Nucleus accumbens (tissue), 56 donors: ENCODE measurements at regions not wholly inside any gene's neighbourhood (a gene's known extent, or its start where the extent isn't known, plus 50 kb on each side); places are given as distances from the start of the nearest gene placed in this dataset.
A peak's percentile ranks its signal among the peaks of the same experiment; 100 is the strongest.
"Not testable (repeated sequence)": the region's sequence is repeated elsewhere in the genome, so short reads cannot be mapped to it uniquely, and the experiment has no call there.

Experiments used
- DNase-seq, 56 donors: peaks; one replicate each; lab custom pipeline; 2025; lab: John Stamatoyannopoulos, UW

- DNase-seq = no peak
These were observed 210.0 kb upstream of the AGTR2 start for GRCh38 chrX:115960440-115961084.

DNA sequence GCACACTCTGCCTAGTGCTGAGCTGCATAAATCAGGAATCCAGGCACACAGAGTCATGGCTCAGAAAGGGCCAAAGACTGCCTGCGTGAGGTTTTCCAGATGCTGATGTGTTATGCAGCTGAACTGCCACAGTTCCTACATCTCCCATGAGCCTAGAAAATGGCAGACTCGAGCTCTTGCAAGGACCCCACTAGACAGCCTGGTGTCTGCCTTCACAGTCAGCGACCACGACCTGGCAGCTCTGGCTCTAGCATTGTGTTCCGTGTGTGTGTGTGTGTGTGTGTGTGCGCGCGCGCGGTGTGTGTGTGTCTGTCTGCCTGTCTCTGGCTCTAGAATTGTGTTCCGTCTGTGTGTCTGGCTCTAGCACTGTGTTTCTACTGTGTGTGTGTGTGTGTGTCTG lies 203.6 kb upstream of the AGTR2 start:
- no peak for DNase-seq

- peak in 46 of 56 donors; percentile 3 to 81 (median 40) for DNase-seq
These were observed 201.9 kb upstream of the AGTR2 start for GRCh38 chrX:115968436-115969252.

- DNase-seq = no peak
These were observed 199.8 kb upstream of the AGTR2 start for GRCh38 chrX:115970718-115971117.

- peak in 1 of 56 donors; percentile 1 for DNase-seq
These were observed 197.8 kb upstream of the AGTR2 start for GRCh38 chrX:115972717-115973116.

- DNase-seq = no peak
These were observed 192.5 kb upstream of the AGTR2 start for GRCh38 chrX:115978068-115978467.

DNA sequence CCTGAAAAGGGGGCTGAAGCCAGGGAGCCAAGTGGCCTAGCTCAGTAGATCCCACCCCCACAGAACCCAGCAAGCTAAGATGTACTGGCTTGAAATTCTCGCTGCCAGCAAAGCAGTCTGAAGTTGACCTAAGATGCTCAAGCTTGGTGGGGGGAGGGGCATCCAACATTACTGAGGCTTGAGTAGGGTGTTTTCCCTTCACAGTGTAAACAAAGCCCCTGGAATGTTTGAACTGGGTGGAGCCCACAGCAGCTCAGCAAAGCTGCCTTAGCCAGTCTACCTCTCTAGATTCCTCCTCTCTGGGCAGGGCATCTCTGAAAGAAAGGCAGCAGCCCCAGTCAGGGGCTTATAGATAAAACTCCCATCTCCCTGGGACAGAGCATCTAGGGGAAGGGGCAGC lies 187.4 kb upstream of the AGTR2 start:
- not testable (repeated sequence) for DNase-seq

GRCh38 chrX:115987464-115987863 lies 183.1 kb upstream of the AGTR2 start:
- DNase-seq = not testable (repeated sequence)

GRCh38 chrX:115988825-115989224 lies 181.7 kb upstream of the AGTR2 start:
- no peak for DNase-seq

GRCh38 chrX:115989686-115990085 lies 180.9 kb upstream of the AGTR2 start:
- no peak for DNase-seq

DNA sequence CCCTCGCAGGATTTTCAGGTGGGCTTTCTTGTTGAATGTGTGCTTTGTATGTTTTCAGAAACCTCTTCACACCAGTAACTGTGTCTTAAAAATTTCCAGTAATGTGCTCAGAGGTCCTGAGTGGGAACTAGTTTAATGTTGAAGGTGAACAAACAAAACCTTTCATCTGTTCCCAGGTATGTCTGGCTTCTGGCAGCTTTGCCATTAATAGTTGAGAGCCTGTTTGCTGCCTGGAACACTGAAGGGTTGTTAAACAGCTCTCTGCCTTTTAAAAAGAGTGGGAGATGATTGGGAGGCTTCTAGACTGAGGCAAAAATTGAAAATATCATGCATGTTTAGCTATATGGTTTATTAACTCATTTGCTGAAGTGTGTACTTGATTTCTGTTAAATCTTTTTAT lies 161.2 kb upstream of the AGTR2 start:
- no peak for DNase-seq

- peak in 12 of 56 donors; percentile 0 to 27 (median 0) for DNase-seq
These were observed 160.5 kb upstream of the AGTR2 start for GRCh38 chrX:116009861-116010710.

DNA sequence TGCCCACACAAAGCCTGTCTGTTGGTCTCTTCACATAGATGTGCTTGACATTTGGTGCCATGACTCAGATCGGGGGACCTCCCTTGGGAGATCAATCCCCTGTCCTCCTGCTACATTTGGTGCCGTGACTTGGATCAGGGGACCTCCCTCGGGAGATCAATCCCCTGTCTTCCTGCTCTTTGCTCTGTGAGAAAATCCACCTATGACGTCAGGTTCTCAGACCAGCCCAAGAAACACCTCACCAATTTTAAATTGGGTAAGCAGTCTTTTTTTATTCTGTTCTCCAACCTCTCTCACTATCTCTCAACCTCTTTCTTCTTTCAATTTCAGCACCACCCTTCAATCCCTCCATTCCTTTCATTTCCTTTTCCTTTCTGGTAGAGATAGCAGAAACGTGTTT lies 159.6 kb upstream of the AGTR2 start:
- DNase-seq = no peak

DNA sequence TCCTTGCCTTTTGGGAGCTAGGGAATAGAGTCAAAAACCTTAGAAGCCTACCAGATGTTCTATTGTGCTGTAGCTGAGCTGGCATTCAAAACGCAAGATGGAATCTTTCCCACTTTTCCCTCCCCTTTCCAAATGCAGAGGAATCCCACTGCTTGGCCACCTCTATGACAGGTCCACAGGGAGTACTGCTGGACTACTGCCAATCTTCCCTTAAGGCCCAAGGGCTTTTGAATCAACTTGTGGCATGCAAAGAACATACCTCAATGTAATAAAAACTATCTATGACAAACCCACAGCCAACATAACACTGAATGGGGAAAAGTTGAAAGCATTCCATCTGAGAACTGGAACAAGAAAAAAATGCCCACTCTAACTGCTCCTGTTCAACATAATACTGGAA lies 139.2 kb upstream of the AGTR2 start:
- no peak for DNase-seq
